ENCODE measurements at regions not wholly inside any gene's neighbourhood (a gene's known extent, or its start where the extent isn't known, plus 50 kb on each side); places are given as distances from the start of the nearest gene placed in this dataset.
"Not testable (repeated sequence)": the region's sequence is repeated elsewhere in the genome, so short reads cannot be mapped to it uniquely, and the experiment has no call there.

GRCh38 chr5:138668451-138669380 lies 84.5 kb upstream of the CTNNA1 start:
- Histone ChIP-seq H3K27ac (ENCODE audit: low read length) (no peak overlapping the region), H3K9me3 (ENCODE audit: insufficient read depth, low read length, severe bottlenecking) (no peaks in the 10 kb centered on the region), H3K4me3 (ENCODE audit: low read depth in 1 of 2, low read length in 2 of 2) (no peak overlapping the region), H3K4me1 (ENCODE audit: insufficient read depth, low read length) (peaks cover 16% of the 10 kb centered on the region), H2AFZ (ENCODE audit: low read depth, low read length) (no peak overlapping the region), H3K79me2 (ENCODE audit: insufficient read depth, low read length) (no peaks in the 10 kb centered on the region), H3K36me3 (ENCODE audit: insufficient read depth, low read length) (no peaks in the 10 kb centered on the region), H3K9ac (ENCODE audit: low read depth, low read length) (no peak overlapping the region), H3K4me2 (ENCODE audit: insufficient read depth, low read length) (no peak overlapping the region), H3K27me3 (ENCODE audit: insufficient read depth, low read length, poor library complexity) (peaks cover 32% of the 10 kb centered on the region), H4K20me1 (ENCODE audit: insufficient read depth, low read length) (peaks cover 40% of the 10 kb centered on the region)
- DNase-seq (peak; percentile 82), ATAC-seq (ENCODE audit: insufficient read depth, low read depth) (peak; percentile 99)
- TF ChIP-seq CTCF (IDR thresholded peaks at IDR 0.05; ENCODE audit: borderline replicate concordance, extremely low read depth, low read length, poor library complexity, severe bottlenecking): no peak
- TF ChIP-seq EZH2 (IDR thresholded peaks at IDR 0.05; ENCODE audit: borderline replicate concordance, low read depth, low read length, severe bottlenecking): no peak

GRCh38 chr5:138667782-138668331 lies 85.4 kb upstream of the CTNNA1 start:
- peaks cover 36% of the 10 kb centered on the region for H3K27me3 ChIP-seq (ENCODE audit: insufficient read depth, low read length, poor library complexity)

GRCh38 chr5:138666226-138666742 lies 86.9 kb upstream of the CTNNA1 start:
- H3K4me2 ChIP-seq (ENCODE audit: insufficient read depth, low read length): no peak overlapping the region
- H3K27me3 ChIP-seq (ENCODE audit: insufficient read depth, low read length, poor library complexity): peaks cover 38% of the 10 kb centered on the region
- H3K9me3 ChIP-seq (ENCODE audit: insufficient read depth, low read length, severe bottlenecking): no peaks in the 10 kb centered on the region
- H4K20me1 ChIP-seq (ENCODE audit: insufficient read depth, low read length): peaks cover 62% of the 10 kb centered on the region
- H3K9ac ChIP-seq (ENCODE audit: low read depth, low read length): no peak overlapping the region
- no peak overlapping the region for H3K27ac ChIP-seq (ENCODE audit: low read length)
- H3K79me2 ChIP-seq (ENCODE audit: insufficient read depth, low read length): no peaks in the 10 kb centered on the region
- DNase-seq (no peak), ATAC-seq (ENCODE audit: insufficient read depth, low read depth) (no peak)
- no peaks in the 10 kb centered on the region for H3K36me3 ChIP-seq (ENCODE audit: insufficient read depth, low read length)
- no peak for TF ChIP-seq CTCF (IDR thresholded peaks at IDR 0.05; ENCODE audit: borderline replicate concordance, extremely low read depth, low read length, poor library complexity, severe bottlenecking)
- no peak for TF ChIP-seq EZH2 (IDR thresholded peaks at IDR 0.05; ENCODE audit: borderline replicate concordance, low read depth, low read length, severe bottlenecking)
- H2AFZ ChIP-seq (ENCODE audit: low read depth, low read length): no peak overlapping the region
- H3K4me3 ChIP-seq (ENCODE audit: low read depth in 1 of 2, low read length in 2 of 2): no peak overlapping the region
- peaks cover 26% of the 10 kb centered on the region for H3K4me1 ChIP-seq (ENCODE audit: insufficient read depth, low read length)

More at GRCh38 chr5:138667782-138668331, 85.4 kb upstream of the CTNNA1 start:
- H3K27ac ChIP-seq (ENCODE audit: low read length); H3K9me3 ChIP-seq (ENCODE audit: insufficient read depth, low read length, severe bottlenecking); H3K4me2 ChIP-seq (ENCODE audit: insufficient read depth, low read length); ATAC-seq (ENCODE audit: insufficient read depth, low read depth); H3K9ac ChIP-seq (ENCODE audit: low read depth, low read length); H3K36me3 ChIP-seq (ENCODE audit: insufficient read depth, low read length); DNase-seq; H2AFZ ChIP-seq (ENCODE audit: low read depth, low read length); H3K79me2 ChIP-seq (ENCODE audit: insufficient read depth, low read length); H3K4me3 ChIP-seq (ENCODE audit: low read depth in 1 of 2, low read length in 2 of 2): not testable (repeated sequence)
- Histone ChIP-seq H3K4me1 (ENCODE audit: insufficient read depth, low read length) (peaks cover 24% of the 10 kb centered on the region), H4K20me1 (ENCODE audit: insufficient read depth, low read length) (peaks cover 49% of the 10 kb centered on the region)

- Histone ChIP-seq H3K4me2 (ENCODE audit: insufficient read depth, low read length) (no peak overlapping the region), H3K4me1 (ENCODE audit: insufficient read depth, low read length) (peaks cover 26% of the 10 kb centered on the region), H3K27ac (ENCODE audit: low read length) (no peak overlapping the region), H4K20me1 (ENCODE audit: insufficient read depth, low read length) (peaks cover 70% of the 10 kb centered on the region), H2AFZ (ENCODE audit: low read depth, low read length) (no peak overlapping the region), H3K4me3 (ENCODE audit: low read depth in 1 of 2, low read length in 2 of 2) (no peak overlapping the region), H3K36me3 (ENCODE audit: insufficient read depth, low read length) (no peaks in the 10 kb centered on the region), H3K27me3 (ENCODE audit: insufficient read depth, low read length, poor library complexity) (peaks cover 48% of the 10 kb centered on the region), H3K9ac (ENCODE audit: low read depth, low read length) (no peak overlapping the region), H3K79me2 (ENCODE audit: insufficient read depth, low read length) (no peaks in the 10 kb centered on the region), H3K9me3 (ENCODE audit: insufficient read depth, low read length, severe bottlenecking) (no peaks in the 10 kb centered on the region)
- no peak for ATAC-seq (ENCODE audit: insufficient read depth, low read depth)
- no peak for DNase-seq
- TF ChIP-seq CTCF (IDR thresholded peaks at IDR 0.05; ENCODE audit: borderline replicate concordance, extremely low read depth, low read length, poor library complexity, severe bottlenecking) (no peak), EZH2 (IDR thresholded peaks at IDR 0.05; ENCODE audit: borderline replicate concordance, low read depth, low read length, severe bottlenecking) (no peak)
These were observed 88.0 kb upstream of the CTNNA1 start for GRCh38 chr5:138665261-138665660.
